Epidermal melanocyte (primary cell): ENCODE measurements at regions not wholly inside any gene's neighbourhood (a gene's known extent, or its start where the extent isn't known, plus 50 kb on each side); places are given as distances from the start of the nearest gene placed in this dataset.

Experiments used
- DNase-seq: peaks from one replicate; pipeline ENCODE4 v3.0.0; 2011; ENCODE audit warnings: low spot score; ENCODE audit not compliant: insufficient read length

DNA sequence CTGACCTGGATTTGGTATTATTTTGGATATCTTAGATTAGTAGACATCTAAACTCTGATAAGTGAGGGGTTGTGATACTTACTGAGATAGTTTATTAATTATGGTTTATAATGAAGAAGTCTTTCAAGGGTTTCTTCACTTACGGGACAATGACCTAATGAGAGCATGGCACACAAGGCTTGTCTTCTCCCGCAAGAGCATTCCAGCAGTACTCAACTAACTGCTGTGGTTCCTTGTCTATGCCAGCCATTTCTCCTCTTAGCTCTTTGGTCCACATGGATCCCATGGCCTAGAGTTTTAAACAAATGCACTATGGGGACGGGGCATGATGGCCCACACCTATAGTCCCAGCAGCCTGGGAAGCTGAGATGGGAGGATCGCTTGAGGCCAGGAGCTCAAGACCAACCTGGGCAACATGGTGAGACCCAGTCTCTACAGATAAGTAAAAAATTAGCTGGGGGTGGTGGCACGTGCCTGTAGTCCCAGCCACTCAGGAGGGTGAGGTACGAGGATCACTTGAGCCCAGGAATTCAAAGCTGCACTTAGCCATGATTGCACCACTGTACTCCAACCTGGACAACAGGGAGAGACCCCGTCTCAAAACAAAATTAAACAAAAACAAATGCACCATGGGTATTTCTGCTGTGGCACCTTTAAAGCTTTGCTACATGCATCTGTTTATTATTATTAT is 161.7 kb upstream of the MYCN start:
- DNase-seq = no peak

DNA sequence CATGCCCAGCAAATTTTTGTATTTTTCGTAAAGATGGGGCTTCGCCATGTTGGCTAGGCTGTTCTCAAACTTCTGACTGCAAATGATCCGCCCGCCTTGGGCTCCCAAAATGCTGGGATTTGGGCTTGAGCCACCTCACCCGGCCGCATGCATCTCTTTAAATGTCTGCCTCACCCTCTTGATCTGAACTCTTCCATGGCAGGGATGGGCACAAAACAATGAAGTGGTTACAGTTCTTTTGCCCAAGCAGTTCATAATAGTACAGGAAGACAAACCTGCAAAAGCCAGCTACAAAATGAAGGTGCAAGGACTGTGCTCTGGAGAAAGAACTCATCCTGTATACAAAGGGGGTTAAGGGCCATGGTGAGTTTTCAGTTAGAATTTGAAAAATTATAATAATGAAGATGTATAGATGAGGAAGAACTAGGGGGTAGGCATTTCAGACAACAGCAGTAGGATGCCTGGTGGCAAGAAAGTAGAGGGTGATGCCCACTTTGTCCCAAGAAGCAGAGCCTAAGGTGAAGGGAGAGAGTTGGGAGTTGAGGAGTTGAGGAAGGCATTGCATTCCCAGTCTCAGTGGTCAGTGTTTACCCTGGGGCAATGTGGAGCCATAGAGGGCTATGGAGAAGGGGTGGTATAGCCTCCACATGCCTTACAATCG is 160.8 kb upstream of the MYCN start:
- no peak for DNase-seq

GRCh38 chr2:15780234-15780633 is 160.1 kb upstream of the MYCN start:
- DNase-seq = no peak

DNA sequence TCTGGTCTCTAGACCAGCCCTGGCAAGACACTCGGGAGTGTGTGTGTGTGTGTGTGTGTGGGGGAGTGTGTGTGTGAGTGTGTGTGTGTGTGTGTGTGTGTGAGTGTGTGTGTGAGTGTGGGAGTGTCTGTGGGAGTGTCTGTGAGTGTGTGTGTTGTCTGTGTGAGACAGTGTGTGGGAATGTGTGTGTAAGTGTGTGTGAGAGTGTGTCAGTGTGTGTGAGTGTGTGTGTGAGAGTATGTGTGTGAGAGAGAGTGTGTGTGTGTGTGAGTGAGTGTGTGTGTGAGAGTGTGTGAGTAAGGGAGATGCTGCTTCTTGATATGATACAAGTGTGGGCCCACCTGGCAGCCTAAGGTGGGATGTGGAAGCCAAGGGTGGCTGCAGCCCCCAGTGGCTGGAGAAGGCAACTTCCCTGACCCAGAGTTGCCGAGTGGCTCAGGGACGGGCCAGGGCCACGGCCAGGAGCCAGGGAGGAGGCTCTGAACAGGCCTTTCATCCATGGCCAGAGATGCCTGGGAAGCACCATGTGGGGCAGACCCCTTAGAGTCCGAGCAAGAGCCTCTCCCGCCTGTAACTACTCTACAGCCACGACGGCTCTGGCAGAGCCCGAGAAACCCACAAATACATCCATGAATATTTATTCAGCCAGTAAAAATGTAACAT is 159.3 kb upstream of the MYCN start:
- no peak for DNase-seq

GRCh38 chr2:15782009-15782751 is 158.2 kb upstream of the MYCN start:
- DNase-seq = no peak

DNA sequence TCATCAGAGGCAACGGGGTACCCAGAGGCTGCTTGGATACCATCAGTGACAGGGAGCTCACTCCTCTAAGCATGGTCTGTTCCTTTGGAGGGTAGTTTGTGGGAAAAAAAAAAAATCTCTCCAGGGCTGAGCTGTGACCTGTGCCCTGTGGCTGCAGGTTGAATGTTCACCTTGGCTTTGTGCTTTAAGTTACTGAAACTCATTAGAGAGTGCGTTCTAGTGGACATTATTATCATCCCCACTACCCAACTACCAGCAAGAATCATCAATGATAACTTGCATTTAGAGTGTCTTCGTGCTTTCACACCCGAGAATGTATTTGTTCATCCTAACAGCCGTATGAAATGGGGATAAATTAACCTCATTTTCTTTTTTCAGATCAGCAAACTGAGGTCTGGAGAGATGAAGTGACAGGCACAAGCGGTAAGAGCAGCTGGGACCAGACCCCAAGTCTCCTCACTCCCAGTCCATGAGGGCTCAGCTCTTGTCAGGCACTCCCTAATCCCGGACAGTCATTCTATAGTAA is 157.5 kb upstream of the MYCN start:
- DNase-seq = no peak

- DNase-seq = no peak
Observed at GRCh38 chr2:15783489-15783888, 156.9 kb upstream of the MYCN start.

DNA sequence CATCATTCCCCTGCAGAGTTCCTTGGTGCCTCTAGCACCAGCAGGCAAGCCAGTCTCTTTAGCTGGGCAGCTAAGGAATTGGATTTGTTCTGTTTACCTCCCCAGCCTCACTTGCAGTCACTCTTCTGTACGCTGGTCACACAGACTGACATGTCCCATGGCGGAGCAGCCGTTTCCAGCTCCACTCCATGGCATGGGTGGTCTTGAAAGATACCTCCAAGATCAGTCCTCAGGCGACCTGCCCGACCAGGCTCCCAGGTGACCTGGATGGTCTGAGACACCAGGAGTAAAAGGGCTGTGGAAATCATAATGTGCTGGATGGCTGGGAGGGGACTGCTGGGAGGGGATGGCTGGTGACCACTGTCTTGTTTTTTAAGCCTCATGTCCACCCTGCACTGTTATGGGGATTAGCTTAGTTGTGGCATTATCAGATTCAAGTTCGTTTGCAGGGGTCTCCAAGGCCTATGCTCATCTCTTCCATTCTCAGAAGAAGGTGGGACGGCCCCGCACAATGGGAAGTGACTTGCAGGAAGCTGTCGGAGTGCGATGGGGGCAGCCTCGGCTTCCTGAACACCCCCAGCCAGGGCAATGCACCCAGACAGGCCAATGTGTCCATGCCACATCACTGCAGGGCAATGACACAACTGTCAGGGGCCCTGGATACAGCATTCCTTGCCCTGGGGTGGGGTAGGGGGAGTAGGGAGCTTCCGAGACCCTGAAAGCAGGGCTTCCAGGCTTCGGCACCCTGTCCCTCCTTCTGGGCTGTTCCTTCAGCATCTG is 156.1 kb upstream of the MYCN start:
- no peak for DNase-seq

GRCh38 chr2:15784886-15785801 is 155.2 kb upstream of the MYCN start:
- DNase-seq = no peak

DNA sequence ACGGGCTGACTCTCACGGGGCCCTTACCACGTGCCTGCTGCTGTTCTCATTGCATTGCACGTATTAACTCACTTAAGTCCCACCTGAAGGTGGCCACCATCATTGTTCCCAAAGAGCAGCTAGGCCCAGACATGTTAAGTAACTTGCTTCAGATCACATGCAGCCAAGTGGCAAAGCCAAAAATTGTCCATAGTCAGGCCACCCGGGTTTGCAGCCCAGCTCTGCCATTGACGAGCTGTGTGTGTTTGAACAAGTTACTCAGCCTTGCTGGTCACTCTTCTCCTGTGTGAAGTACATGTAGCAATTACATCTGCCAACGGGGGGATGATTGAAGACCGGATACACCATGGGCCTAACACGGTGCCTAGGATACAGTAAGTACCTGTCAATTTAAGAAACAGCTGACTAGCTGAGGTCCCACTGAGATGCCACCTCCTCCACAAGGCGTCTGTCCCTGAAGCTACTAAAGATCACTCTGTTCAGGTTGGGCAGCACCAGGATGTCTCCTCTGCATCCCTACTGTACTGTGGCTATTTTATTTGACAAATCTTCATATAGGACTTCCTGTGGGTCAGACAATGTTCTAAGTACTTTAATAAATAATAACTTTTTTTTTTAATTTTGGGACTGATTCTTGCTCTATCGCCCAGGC is 154.2 kb upstream of the MYCN start:
- DNase-seq = no peak

DNA sequence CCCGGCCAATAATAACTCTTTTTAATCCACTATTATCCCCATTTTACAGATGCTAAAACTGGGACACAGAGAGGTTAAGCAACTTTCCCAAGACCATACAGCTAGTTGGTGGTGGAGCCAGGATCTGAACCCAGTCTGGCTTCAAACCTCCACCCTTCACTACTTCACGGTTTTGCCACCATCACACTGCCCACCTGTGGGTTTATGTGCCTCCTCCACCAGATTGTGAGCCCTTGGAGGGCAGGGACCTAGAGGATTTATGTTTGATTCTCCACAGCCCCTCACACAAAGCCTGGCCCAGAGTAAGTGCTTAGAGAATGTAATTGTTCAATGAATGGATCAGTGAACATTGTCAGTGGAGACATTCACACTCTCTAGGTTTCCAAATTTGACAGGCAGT is 153.4 kb upstream of the MYCN start:
- DNase-seq = no peak

DNA sequence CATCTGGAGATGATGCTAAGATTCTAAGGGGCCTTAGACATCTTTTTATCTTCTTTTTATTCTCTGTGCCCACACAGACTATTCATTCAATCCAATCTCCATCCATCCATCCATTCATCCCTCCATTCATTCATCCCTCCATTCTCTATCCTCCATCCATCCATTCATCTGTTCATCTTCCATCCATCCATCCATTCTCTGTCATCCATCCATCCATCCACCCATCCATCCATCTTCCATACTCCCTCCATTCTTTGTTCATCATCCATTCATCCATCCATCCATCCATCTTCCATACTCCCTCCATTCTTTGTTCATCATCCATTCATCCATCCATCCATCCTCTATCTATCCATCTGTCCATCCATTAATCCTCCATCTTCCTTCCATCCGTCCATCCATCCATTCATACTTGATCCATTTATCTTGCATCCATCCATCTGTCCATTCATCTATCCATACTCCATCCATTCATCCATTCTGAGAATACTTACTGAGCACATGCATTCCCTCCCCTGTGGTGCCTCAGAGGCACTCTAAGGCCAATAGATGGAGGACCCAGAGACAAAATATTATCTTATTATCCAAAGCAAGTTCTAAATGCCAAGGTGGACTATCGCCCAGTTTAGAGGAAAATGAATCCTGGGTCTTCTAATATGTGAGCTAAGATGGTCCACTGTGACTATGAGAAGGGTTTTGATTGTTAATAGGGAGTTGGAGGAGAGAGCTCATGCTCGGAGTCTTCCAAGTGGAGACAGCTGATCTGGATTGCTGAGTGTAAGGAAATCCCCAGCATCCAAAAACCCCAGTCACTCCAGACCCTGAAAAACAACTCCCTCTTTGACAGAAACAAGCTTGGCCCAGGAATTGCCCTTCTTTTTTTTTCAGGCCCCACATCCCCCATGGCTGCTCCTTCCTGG is 152.6 kb upstream of the MYCN start:
- DNase-seq = no peak

DNA sequence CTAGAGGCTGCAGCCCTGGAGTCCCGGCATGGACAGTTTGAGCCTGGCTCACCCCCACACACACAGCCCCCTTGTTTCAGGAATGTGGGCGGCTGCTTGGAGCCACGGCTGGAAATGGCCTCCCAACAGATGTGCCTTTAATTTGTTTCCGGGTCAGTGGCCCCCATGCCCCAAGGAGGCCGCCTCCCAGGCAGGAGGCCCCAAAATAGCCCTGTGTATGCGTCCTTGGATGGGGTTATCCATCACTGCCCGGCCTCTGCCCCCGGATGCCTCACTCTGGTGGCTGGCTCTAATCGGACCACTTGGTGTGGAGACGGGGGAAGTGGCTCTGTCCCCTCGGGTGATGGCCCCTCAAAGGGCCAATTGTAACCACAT is 151.9 kb upstream of the MYCN start:
- no peak for DNase-seq

DNA sequence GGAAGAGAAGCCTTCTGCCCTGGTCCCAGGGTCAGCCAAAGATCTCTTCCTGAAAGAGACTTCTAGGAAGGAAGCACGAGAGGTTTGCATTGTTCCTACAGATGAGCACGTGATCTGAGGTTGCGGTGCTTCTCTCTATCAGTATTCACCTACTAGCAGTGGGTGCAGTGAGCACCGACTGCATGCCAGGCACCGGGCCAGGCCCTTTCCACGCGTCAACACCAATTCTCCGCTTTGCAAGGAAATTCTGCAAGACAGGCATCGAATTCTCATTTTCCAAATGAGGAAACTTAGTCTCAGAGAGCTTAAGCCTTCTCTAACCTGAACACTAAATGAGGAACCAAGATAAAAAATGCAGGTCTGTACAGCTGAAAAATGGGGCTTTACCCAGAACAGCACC is 151.5 kb upstream of the MYCN start:
- DNase-seq = no peak

GRCh38 chr2:15789381-15790062 is 150.8 kb upstream of the MYCN start:
- no peak for DNase-seq

DNA sequence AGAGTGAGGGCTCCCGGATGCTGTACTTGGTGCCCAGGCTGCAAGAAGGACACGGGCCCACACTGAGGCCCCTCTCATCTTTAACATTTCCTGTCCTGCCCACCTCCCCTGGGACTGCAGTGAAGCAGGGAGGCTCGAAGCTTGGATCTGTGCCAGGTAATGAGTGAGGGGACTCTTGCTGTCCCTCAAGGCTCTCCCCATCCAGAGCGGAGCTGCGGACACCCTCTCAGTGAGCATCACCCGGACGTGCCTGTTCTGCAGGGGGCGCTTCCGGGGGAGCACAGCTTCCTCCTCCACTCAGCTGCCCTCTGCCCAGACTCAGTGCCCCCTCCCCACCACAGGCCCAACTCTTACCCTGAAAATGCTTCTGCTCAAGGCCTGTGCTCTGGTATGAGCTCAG is 150.0 kb upstream of the MYCN start:
- DNase-seq = no peak

GRCh38 chr2:15790838-15791237 is 149.5 kb upstream of the MYCN start:
- DNase-seq = no peak

GRCh38 chr2:15791294-15791693 is 149.1 kb upstream of the MYCN start:
- DNase-seq = no peak
